ENCODE measurements at regions not wholly inside any gene's neighbourhood (a gene's known extent, or its start where the extent isn't known, plus 50 kb on each side); places are given as distances from the start of the nearest gene placed in this dataset.

- Histone ChIP-seq H4K20me1 (ENCODE audit: insufficient read depth, low read length) (no peaks in the 10 kb centered on the region), H3K27ac (ENCODE audit: low read length) (no peak overlapping the region), H3K4me2 (ENCODE audit: insufficient read depth, low read length) (no peak overlapping the region), H2AFZ (ENCODE audit: low read depth, low read length) (no peak overlapping the region), H3K36me3 (ENCODE audit: insufficient read depth, low read length) (no peaks in the 10 kb centered on the region), H3K27me3 (ENCODE audit: insufficient read depth, low read length, poor library complexity) (peaks cover 3% of the 10 kb centered on the region), H3K9ac (ENCODE audit: low read depth, low read length) (no peak overlapping the region), H3K4me3 (ENCODE audit: low read depth in 1 of 2, low read length in 2 of 2) (no peak overlapping the region), H3K9me3 (ENCODE audit: insufficient read depth, low read length, severe bottlenecking) (no peaks in the 10 kb centered on the region), H3K79me2 (ENCODE audit: insufficient read depth, low read length) (no peaks in the 10 kb centered on the region), H3K4me1 (ENCODE audit: insufficient read depth, low read length) (peaks cover 10% of the 10 kb centered on the region)
- ATAC-seq (ENCODE audit: insufficient read depth, low read depth) = no peak
- TF ChIP-seq EZH2 (IDR thresholded peaks at IDR 0.05; ENCODE audit: borderline replicate concordance, low read depth, low read length, severe bottlenecking) (no peak), CTCF (IDR thresholded peaks at IDR 0.05; ENCODE audit: borderline replicate concordance, extremely low read depth, low read length, poor library complexity, severe bottlenecking) (no peak)
- DNase-seq = no peak
Observed at GRCh38 chr2:117726747-117727146, 87.7 kb upstream of the DDX18 start.

GRCh38 chr2:117737846-117738245 is 76.6 kb upstream of the DDX18 start:
- Histone ChIP-seq H3K4me3 (ENCODE audit: low read depth in 1 of 2, low read length in 2 of 2) (no peak overlapping the region), H2AFZ (ENCODE audit: low read depth, low read length) (no peak overlapping the region), H3K9ac (ENCODE audit: low read depth, low read length) (no peak overlapping the region), H4K20me1 (ENCODE audit: insufficient read depth, low read length) (no peaks in the 10 kb centered on the region), H3K4me2 (ENCODE audit: insufficient read depth, low read length) (no peak overlapping the region), H3K79me2 (ENCODE audit: insufficient read depth, low read length) (no peaks in the 10 kb centered on the region), H3K36me3 (ENCODE audit: insufficient read depth, low read length) (no peaks in the 10 kb centered on the region), H3K27ac (ENCODE audit: low read length) (no peak overlapping the region), H3K4me1 (ENCODE audit: insufficient read depth, low read length) (no peaks in the 10 kb centered on the region), H3K27me3 (ENCODE audit: insufficient read depth, low read length, poor library complexity) (no peaks in the 10 kb centered on the region), H3K9me3 (ENCODE audit: insufficient read depth, low read length, severe bottlenecking) (peaks cover 2% of the 10 kb centered on the region)
- no peak for TF ChIP-seq EZH2 (IDR thresholded peaks at IDR 0.05; ENCODE audit: borderline replicate concordance, low read depth, low read length, severe bottlenecking)
- TF ChIP-seq CTCF (IDR thresholded peaks at IDR 0.05; ENCODE audit: borderline replicate concordance, extremely low read depth, low read length, poor library complexity, severe bottlenecking) = no peak
- DNase-seq (no peak), ATAC-seq (ENCODE audit: insufficient read depth, low read depth) (no peak)

GRCh38 chr2:117738991-117739839 is 75.3 kb upstream of the DDX18 start:
- Histone ChIP-seq H3K9ac (ENCODE audit: low read depth, low read length) (no peak overlapping the region), H3K36me3 (ENCODE audit: insufficient read depth, low read length) (no peaks in the 10 kb centered on the region), H3K4me2 (ENCODE audit: insufficient read depth, low read length) (no peak overlapping the region), H4K20me1 (ENCODE audit: insufficient read depth, low read length) (no peaks in the 10 kb centered on the region), H3K4me1 (ENCODE audit: insufficient read depth, low read length) (no peaks in the 10 kb centered on the region), H3K79me2 (ENCODE audit: insufficient read depth, low read length) (no peaks in the 10 kb centered on the region), H3K27ac (ENCODE audit: low read length) (no peak overlapping the region), H2AFZ (ENCODE audit: low read depth, low read length) (no peak overlapping the region), H3K27me3 (ENCODE audit: insufficient read depth, low read length, poor library complexity) (no peaks in the 10 kb centered on the region), H3K9me3 (ENCODE audit: insufficient read depth, low read length, severe bottlenecking) (peaks cover 2% of the 10 kb centered on the region), H3K4me3 (ENCODE audit: low read depth in 1 of 2, low read length in 2 of 2) (no peak overlapping the region)
- ATAC-seq (ENCODE audit: insufficient read depth, low read depth) = no peak
- TF ChIP-seq EZH2 (IDR thresholded peaks at IDR 0.05; ENCODE audit: borderline replicate concordance, low read depth, low read length, severe bottlenecking) = no peak
- TF ChIP-seq CTCF (IDR thresholded peaks at IDR 0.05; ENCODE audit: borderline replicate concordance, extremely low read depth, low read length, poor library complexity, severe bottlenecking) = no peak
- no peak for DNase-seq

All from DND-41 (cell line).